CD4-positive, alpha-beta T cell (primary cell): ENCODE measurements at regions not wholly inside any gene's neighbourhood (a gene's known extent, or its start where the extent isn't known, plus 50 kb on each side); places are given as distances from the start of the nearest gene placed in this dataset.

Experiments
- ATAC-seq: fragments of 200-7000 bp; cut with Tn5 transposase; one replicate; pipeline ENCODE4 v1.10.0; 2022; ENCODE audit warnings: mild to moderate bottlenecking; ENCODE audit not compliant: poor library complexity
- CTCF ChIA-PET: fragments of 350-600 bp; sonication (Branson Sonifier 250); formaldehyde crosslinking; loops from one replicate; lab custom pipeline; 2021; ENCODE audit warnings: antibody characterized with exemption, inconsistent platforms; lab: Charles Lee
- POLR2A ChIA-PET: fragments of 350-600 bp; sonication (Branson Sonifier 250); formaldehyde crosslinking; loops from one replicate; lab custom pipeline; 2021; ENCODE audit warnings: antibody characterized with exemption, inconsistent platforms; lab: Charles Lee
- DNase-seq, 14 experiments: peaks; one replicate each; pipeline ENCODE4 v3.0.0-alpha.2; 2013 to 2020; ENCODE audit warnings: mixed read lengths in 2 of 14
- H3K27ac ChIP-seq, 2 donors: one replicate each; pipeline versions ENCODE4 v1.5.1 to v1.7.0; 2013; ENCODE audit warnings: low read length in 2 of 2, low read depth in 1 of 2, mild to moderate bottlenecking in 1 of 2
- H3K27me3 ChIP-seq, 2 experiments: 1 replicate in 1 of 2; 2 replicates in 1 of 2; pipeline versions ENCODE4 v1.6.1 to v1.7.0; 2013; ENCODE audit warnings: low read length in 2 of 2, control low read depth in 1 of 2, mild to moderate bottlenecking in 1 of 2, moderate library complexity in 1 of 2; ENCODE audit not compliant: insufficient read depth in 2 of 2, control insufficient read depth in 1 of 2
- H3K36me3 ChIP-seq: one replicate; pipeline ENCODE4 v1.6.1; 2013; ENCODE audit warnings: low read length, control low read depth; ENCODE audit not compliant: insufficient read depth
- H3K4me1 ChIP-seq: one replicate; pipeline ENCODE4 v1.6.1; 2013; ENCODE audit warnings: low read length, control low read depth; ENCODE audit not compliant: insufficient read depth
- H3K4me3 ChIP-seq: one replicate; pipeline ENCODE4 v1.5.1; 2013; ENCODE audit warnings: mild to moderate bottlenecking, low read length, moderate library complexity
- H3K9me3 ChIP-seq, 2 experiments: 1 replicate in 1 of 2; 2 replicates in 1 of 2; pipeline versions ENCODE4 v1.6.1 to v1.7.0; 2013; ENCODE audit warnings: low read length in 2 of 2, mild to moderate bottlenecking in 2 of 2, control low read depth in 1 of 2, moderate library complexity in 1 of 2; ENCODE audit not compliant: control insufficient read depth in 1 of 2, insufficient read depth in 1 of 2
- H3K27ac Mint-ChIP-seq: one replicate; pipeline ENCODE4 v1.8.0; 2020; ENCODE audit warnings: mixed read lengths
- H3K27me3 Mint-ChIP-seq: one replicate; pipeline ENCODE4 v1.8.0; 2021; ENCODE audit warnings: mixed read lengths
- H3K36me3 Mint-ChIP-seq: one replicate; pipeline ENCODE4 v1.8.0; 2021; ENCODE audit warnings: low read depth, mixed read lengths
- H3K4me1 Mint-ChIP-seq: one replicate; pipeline ENCODE4 v1.8.0; 2021; ENCODE audit warnings: low read depth, mixed read lengths
- H3K4me3 Mint-ChIP-seq: one replicate; pipeline ENCODE4 v1.8.0; 2020; ENCODE audit warnings: mild to moderate bottlenecking, mixed read lengths
- H3K9me3 Mint-ChIP-seq: one replicate; pipeline ENCODE4 v1.8.0; 2020; ENCODE audit warnings: mixed read lengths
- CTCF ChIP-seq: fragments of 200-600 bp; IDR thresholded peaks from one replicate; pipeline ENCODE4 v1.8.0; 2022; ENCODE audit warnings: antibody characterized with exemption, mild to moderate bottlenecking
- intact Hi-C, 2 experiments: fragments of 100-400 bp; cut with DNase I in 1 of 2; cut with micrococcal nuclease in 1 of 2; formaldehyde crosslinking; loops; one replicate each; pipeline versions ENCODE4 v1.15.1 to v1.9.0; 2023 to 2025; cut with DNase I, micrococcal nuclease

- no peak overlapping the region for H3K27ac Mint-ChIP-seq
- no peak overlapping the region for H3K4me3 Mint-ChIP-seq
- peaks cover 22% of the 10 kb centered on the region for H3K27me3 Mint-ChIP-seq
- H3K36me3 Mint-ChIP-seq, result no peaks in the 10 kb centered on the region
- CTCF ChIA-PET, result no interaction called here
- no peaks in the 10 kb centered on the region for H3K36me3 ChIP-seq
- no peak overlapping the region for H3K27ac ChIP-seq
- H3K9me3 ChIP-seq, result peaks cover 0 to 14% of the 10 kb centered on the region in 2 experiments
- POLR2A ChIA-PET, result no interaction called here
- ATAC-seq (no peak), DNase-seq (no peak)
- no peaks in the 10 kb centered on the region for H3K4me1 Mint-ChIP-seq
- H3K27me3 ChIP-seq, result peaks cover 0 to 3% of the 10 kb centered on the region in 2 experiments
- no peak for TF ChIP-seq CTCF
- H3K4me1 ChIP-seq, result no peaks in the 10 kb centered on the region
- peaks cover 4% of the 10 kb centered on the region for H3K9me3 Mint-ChIP-seq
- intact Hi-C loops, result no loop called here
- H3K4me3 ChIP-seq, result no peak overlapping the region
These were observed 121.1 kb upstream of the TSHZ3 start for GRCh38 chr19:31470229-31470939.

- intact Hi-C loops, result no loop called here
- Mint-ChIP-seq H3K4me1 (no peaks in the 10 kb centered on the region), H3K4me3 (no peak overlapping the region), H3K9me3 (peaks cover 4% of the 10 kb centered on the region), H3K36me3 (no peaks in the 10 kb centered on the region), H3K27ac (no peak overlapping the region), H3K27me3 (peaks cover 22% of the 10 kb centered on the region)
- ChIA-PET CTCF (no interaction called here), POLR2A (no interaction called here)
- ATAC-seq (no peak), DNase-seq (no peak)
- no peak overlapping the region for H3K4me3 ChIP-seq
- no peak overlapping the region for H3K27ac ChIP-seq
- H3K27me3 ChIP-seq, result no peaks in the 10 kb centered on the region
- no peaks in the 10 kb centered on the region for H3K4me1 ChIP-seq
- H3K36me3 ChIP-seq, result no peaks in the 10 kb centered on the region
- TF ChIP-seq CTCF, result no peak
- peaks cover 0 to 8% of the 10 kb centered on the region in 2 experiments for H3K9me3 ChIP-seq
These were observed 121.7 kb upstream of the TSHZ3 start for GRCh38 chr19:31470952-31471351.

- Mint-ChIP-seq H3K4me3 (no peak overlapping the region), H3K27me3 (peaks cover 8% of the 10 kb centered on the region), H3K36me3 (no peaks in the 10 kb centered on the region), H3K4me1 (no peaks in the 10 kb centered on the region), H3K9me3 (peaks cover 4% of the 10 kb centered on the region), H3K27ac (no peak overlapping the region)
- Histone ChIP-seq H3K27ac (no peak overlapping the region), H3K4me3 (no peak overlapping the region), H3K4me1 (no peaks in the 10 kb centered on the region), H3K9me3 (peaks cover 0 to 9% of the 10 kb centered on the region in 2 experiments), H3K27me3 (no peaks in the 10 kb centered on the region), H3K36me3 (no peaks in the 10 kb centered on the region)
- TF ChIP-seq CTCF, result no peak
- ChIA-PET POLR2A (no interaction called here), CTCF (no interaction called here)
- intact Hi-C loops, result no loop called here
- ATAC-seq (no peak), DNase-seq (no peak)
These were observed 129.0 kb upstream of the TSHZ3 start for GRCh38 chr19:31478241-31478640.
